Skin of body (tissue), 1 donor: ENCODE measurements at regions not wholly inside any gene's neighbourhood (a gene's known extent, or its start where the extent isn't known, plus 50 kb on each side); places are given as distances from the start of the nearest gene placed in this dataset.

Experiments
- DNase-seq: peaks from one replicate; lab custom pipeline; 2025; lab: John Stamatoyannopoulos, UW

GRCh38 chr2:67516362-67516761, 119.2 kb downstream of the ETAA1 start:
- DNase-seq: peak; percentile 37

DNA sequence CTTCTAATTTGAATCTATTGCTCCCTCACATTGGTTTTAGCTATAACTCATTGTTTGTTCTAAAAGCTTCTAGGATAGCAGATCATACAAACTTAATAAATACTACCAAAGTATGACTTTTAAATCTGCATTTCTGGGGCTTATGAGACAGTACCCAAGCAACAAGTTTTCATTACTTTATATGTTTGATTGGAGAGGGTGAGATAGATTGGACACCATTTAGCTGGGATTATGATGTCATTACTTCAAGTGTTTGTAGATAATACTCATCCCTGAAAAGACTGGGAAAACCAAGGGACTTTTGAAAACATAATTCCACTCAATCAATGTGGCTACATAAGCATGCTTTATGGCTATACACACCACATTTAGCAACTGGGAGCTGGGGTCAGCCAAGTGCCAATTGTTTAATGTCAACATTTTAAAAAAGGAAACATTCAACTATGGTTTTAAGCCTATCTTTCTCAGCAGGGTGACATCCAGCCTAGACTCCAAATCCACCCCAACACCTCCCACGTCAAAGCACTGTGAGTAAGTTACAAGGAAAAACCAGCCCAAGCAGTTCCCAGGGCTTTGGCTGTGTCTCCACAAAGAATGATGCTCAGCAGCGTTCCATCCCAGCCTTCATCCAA, 119.9 kb downstream of the ETAA1 start:
- DNase-seq: no peak

DNA sequence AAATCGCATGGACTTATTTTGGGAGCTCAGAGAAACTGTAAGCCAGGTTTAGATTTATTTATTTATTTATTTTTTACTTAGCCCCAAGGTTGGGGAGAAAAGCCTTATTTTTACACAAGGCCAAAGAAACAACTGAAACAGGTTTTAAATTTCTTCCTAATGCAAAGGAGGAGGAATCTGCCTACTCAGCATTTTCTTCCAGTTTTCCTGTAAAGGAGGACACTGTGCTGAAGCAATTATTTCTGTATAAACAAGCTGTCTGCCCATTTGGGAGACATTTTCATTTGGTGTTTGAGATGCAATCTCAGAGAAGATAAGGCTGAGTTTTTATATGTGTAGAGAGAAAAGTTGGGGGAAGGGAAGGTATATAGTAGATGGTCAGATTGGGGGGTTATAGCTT, 125.0 kb downstream of the ETAA1 start:
- no peak for DNase-seq

GRCh38 chr2:67524213-67524612, 127.1 kb downstream of the ETAA1 start:
- no peak for DNase-seq

- no peak for DNase-seq
Observed at GRCh38 chr2:67524777-67525176, 127.6 kb downstream of the ETAA1 start.

DNA sequence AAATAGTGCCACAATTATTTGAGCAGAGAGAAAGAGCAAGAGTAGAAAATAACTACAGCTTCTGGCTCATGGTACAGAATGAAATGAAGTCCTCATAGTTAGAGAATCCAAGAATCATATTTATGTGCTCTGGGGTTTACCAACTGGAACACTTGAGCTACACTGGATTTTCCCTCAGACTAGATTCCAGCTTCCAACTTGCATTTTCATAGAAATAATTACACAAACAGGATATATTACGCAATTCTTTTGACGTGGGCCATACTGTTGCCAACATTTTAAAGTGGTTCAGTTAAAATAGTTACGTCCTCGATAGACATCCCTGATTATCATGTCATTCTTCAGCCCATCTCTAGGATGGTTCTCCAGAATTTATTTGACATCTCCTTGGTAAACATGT, 129.2 kb downstream of the ETAA1 start:
- peak; percentile 69 for DNase-seq

GRCh38 chr2:67528320-67528719, 131.2 kb downstream of the ETAA1 start:
- DNase-seq: no peak

GRCh38 chr2:67532387-67532786, 135.3 kb downstream of the ETAA1 start:
- DNase-seq: no peak

- no peak for DNase-seq
Observed at GRCh38 chr2:67534745-67535144, 137.6 kb downstream of the ETAA1 start.

DNA sequence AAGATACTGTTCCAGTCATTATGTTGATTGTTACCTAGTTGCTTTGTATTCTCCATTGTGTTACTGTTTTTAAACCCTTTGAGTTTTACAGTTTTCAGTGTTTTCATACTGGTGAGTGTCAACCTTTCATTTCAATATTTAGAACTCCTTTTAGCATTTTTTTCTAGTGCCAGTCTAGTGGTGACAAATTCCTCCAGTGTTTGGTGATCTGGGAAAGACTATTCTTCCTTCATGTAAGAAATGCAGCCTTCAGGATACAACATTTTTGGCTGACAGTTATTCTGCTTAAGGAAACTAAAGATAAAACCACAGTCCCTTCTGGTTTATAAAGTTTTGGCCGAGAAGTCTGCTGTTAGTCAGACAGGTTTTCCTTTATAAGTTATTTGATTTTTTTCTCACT, 143.8 kb downstream of the ETAA1 start:
- DNase-seq: no peak

- no peak for DNase-seq
Observed at GRCh38 chr2:67544286-67544685, 147.2 kb downstream of the ETAA1 start.

GRCh38 chr2:67548317-67549201, 151.4 kb downstream of the ETAA1 start:
- DNase-seq: no peak

GRCh38 chr2:67559156-67559555, 162.0 kb downstream of the ETAA1 start:
- DNase-seq: no peak

DNA sequence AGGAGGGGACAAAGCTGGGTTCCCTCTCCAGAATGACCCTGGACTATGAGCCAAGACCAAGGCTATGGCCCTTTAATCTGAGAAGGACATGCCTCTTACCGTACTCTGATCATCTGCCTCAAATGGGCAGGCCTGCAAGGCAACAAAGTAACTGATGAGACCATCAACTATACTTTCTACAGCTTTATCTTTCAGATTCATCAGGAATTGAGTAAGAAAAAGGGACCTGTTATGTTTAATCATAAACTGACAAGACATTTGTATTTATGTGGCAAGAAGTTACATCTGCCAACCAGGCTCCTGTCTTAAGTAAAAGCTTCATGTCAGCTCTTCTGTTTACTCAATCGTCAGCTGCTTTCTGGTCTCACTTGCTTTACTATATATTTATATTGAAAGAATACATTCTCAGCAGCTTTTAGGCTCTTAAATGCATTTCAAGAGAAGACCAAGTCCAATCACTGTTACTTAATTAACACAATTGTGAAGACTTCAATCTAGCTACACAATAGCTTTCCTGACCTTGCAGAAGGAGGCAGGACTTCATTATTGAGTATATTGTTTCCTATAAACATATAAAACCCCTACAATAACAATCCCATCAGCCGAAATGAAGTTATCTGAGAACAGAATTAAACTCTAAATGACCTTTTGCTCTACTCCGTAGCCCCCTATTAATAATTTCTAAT, 163.8 kb downstream of the ETAA1 start:
- no peak for DNase-seq

GRCh38 chr2:67561457-67561965, 164.4 kb downstream of the ETAA1 start:
- DNase-seq: no peak

DNA sequence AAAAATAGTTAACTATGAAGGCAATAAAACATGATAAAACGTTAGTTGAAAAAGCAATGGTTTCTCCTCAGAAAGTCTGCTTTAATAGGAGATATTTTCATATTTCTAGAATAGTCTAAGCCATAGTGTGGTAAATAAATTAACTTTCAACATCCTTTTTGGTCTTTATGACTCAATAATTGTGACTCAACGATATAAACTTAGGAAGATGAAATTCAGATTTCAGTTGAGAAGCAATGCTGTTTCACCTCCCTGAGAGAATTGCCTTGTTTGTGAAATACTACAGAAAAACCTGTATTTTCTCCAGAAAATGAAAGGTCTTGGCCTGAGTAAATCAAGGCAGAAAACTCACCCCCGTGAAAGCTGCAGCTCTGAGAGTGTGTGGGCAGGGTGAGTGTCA, 166.9 kb downstream of the ETAA1 start:
- no peak for DNase-seq

- no peak for DNase-seq
Observed at GRCh38 chr2:67564626-67565025, 167.5 kb downstream of the ETAA1 start.

DNA sequence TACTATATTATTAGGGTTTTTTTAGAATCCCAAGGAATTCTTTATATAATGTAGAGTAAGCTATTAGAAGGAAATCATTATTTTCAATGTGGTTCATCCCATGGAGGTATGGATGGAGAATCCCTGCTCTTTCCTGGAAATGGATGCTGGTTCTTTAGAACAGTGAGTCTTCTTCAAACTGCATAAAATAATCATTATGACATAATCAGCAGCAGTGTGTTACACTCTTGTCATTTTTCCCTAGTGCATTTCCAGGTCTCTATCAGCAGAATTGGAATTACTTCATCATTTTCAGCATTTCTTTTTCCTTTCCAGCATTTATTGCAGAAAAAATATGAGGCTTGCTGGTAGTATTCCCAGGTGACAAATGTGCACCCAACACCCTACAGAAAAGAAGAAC, 168.1 kb downstream of the ETAA1 start:
- no peak for DNase-seq

DNA sequence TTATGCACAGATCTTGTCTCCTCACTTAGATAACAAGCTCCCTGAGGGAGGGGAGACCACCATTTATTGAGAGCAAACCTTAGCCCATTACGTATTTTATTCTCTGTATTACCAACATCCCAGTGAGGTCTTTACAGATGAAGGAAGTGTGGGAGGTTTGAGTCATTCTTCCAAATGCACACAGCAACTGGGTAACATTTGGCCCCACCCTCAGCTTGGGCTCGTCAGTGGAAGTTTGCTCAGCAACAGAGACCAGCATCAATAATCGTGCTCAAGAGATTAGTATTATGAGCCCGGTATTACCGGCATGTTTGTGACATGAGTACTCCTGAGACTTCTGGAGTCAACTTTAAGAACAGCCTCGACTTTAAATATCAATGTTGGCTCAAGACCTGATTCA, 168.6 kb downstream of the ETAA1 start:
- no peak for DNase-seq

DNA sequence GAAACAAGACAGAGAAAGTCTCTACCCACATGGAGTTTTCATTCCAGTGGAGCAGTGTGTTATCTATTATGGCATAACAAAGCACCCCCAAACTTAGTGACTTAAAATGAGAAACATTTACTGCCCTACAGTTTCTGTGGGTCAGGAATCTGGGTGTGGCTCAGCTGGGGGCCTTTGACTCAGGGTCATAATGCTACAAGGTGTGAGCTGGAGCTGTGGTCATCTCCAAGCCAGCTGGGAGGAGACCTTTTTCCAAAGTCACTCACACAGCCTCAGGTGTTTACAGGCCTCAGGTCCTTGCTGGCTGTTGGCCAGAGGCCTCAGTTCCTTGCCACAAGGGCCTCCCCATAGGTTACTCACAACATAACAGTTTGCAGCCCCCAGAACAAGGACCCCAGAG, 169.2 kb downstream of the ETAA1 start:
- no peak for DNase-seq

GRCh38 chr2:67566958-67567635, 170.0 kb downstream of the ETAA1 start:
- no peak for DNase-seq

- DNase-seq: no peak
Observed at GRCh38 chr2:67567886-67568285, 170.8 kb downstream of the ETAA1 start.
